ENCODE measurements at regions not wholly inside any gene's neighbourhood (a gene's known extent, or its start where the extent isn't known, plus 50 kb on each side); places are given as distances from the start of the nearest gene placed in this dataset.

GRCh38 chr16:6510261-6510660 lies 822.4 kb upstream of the RBFOX1 start:
- no peaks in the 10 kb centered on the region for H3K4me1 ChIP-seq (replicated peaks)
- intact Hi-C loops (cut with DNase I): no loop called here
- H3K9me3 ChIP-seq: no peaks in the 10 kb centered on the region
- WGBS: 82% methylated on average over 7 of the region's 7 CpGs
- H3K4me3 ChIP-seq: no peak overlapping the region
- DNase-seq (ENCODE audit: low spot score): no peak
- no peak for TF ChIP-seq POLR2A (IDR thresholded peaks at IDR 0.05)
- no peak for TF ChIP-seq CTCF (IDR thresholded peaks at IDR 0.05)
- TF ChIP-seq POLR2AphosphoS5 (IDR thresholded peaks at IDR 0.05): no peak
- no peaks in the 10 kb centered on the region for H3K36me3 ChIP-seq
- no peak overlapping the region for H3K27ac ChIP-seq
- no peaks in the 10 kb centered on the region for H3K27me3 ChIP-seq (replicated peaks; ENCODE audit: insufficient read depth)

GRCh38 chr16:6499413-6499812 lies 833.2 kb upstream of the RBFOX1 start:
- TF ChIP-seq CTCF (IDR thresholded peaks at IDR 0.05): no peak
- TF ChIP-seq POLR2AphosphoS5 (IDR thresholded peaks at IDR 0.05): no peak
- no peak for TF ChIP-seq POLR2A (IDR thresholded peaks at IDR 0.05)
- Histone ChIP-seq H3K4me3 (no peak overlapping the region), H3K4me1 (replicated peaks) (no peaks in the 10 kb centered on the region), H3K9me3 (no peaks in the 10 kb centered on the region), H3K27me3 (replicated peaks; ENCODE audit: insufficient read depth) (no peaks in the 10 kb centered on the region), H3K36me3 (no peaks in the 10 kb centered on the region), H3K27ac (no peak overlapping the region)
- intact Hi-C loops (cut with DNase I): no loop called here
- no peak for DNase-seq (ENCODE audit: low spot score)
- 33% methylated on average over 2 of the region's 2 CpGs for WGBS

GRCh38 chr16:6498858-6499257 lies 833.8 kb upstream of the RBFOX1 start:
- H3K4me1 ChIP-seq (replicated peaks): no peaks in the 10 kb centered on the region
- no peaks in the 10 kb centered on the region for H3K9me3 ChIP-seq
- H3K27ac ChIP-seq: no peak overlapping the region
- intact Hi-C loops (cut with DNase I): no loop called here
- H3K36me3 ChIP-seq: no peaks in the 10 kb centered on the region
- no peaks in the 10 kb centered on the region for H3K27me3 ChIP-seq (replicated peaks; ENCODE audit: insufficient read depth)
- no peak for TF ChIP-seq CTCF (IDR thresholded peaks at IDR 0.05)
- TF ChIP-seq POLR2A (IDR thresholded peaks at IDR 0.05): no peak
- no peak for TF ChIP-seq POLR2AphosphoS5 (IDR thresholded peaks at IDR 0.05)
- DNase-seq (ENCODE audit: low spot score): no peak
- 76% methylated on average over 4 of the region's 4 CpGs for WGBS
- no peak overlapping the region for H3K4me3 ChIP-seq

- no peak for DNase-seq (ENCODE audit: low spot score)
- no peak overlapping the region for H3K4me3 ChIP-seq
- H3K36me3 ChIP-seq: no peaks in the 10 kb centered on the region
- H3K27ac ChIP-seq: no peak overlapping the region
- H3K4me1 ChIP-seq (replicated peaks): no peaks in the 10 kb centered on the region
- 67% methylated on average over 2 of the region's 2 CpGs for WGBS
- H3K27me3 ChIP-seq (replicated peaks; ENCODE audit: insufficient read depth): no peaks in the 10 kb centered on the region
- no peaks in the 10 kb centered on the region for H3K9me3 ChIP-seq
- intact Hi-C loops (cut with DNase I): no loop called here
- TF ChIP-seq CTCF (IDR thresholded peaks at IDR 0.05) (no peak), POLR2AphosphoS5 (IDR thresholded peaks at IDR 0.05) (no peak), POLR2A (IDR thresholded peaks at IDR 0.05) (no peak)
These were observed 835.6 kb upstream of the RBFOX1 start for GRCh38 chr16:6496996-6497395.

- DNase-seq (ENCODE audit: low spot score): no peak
- intact Hi-C loops (cut with DNase I): no loop called here
- H3K27me3 ChIP-seq (replicated peaks; ENCODE audit: insufficient read depth): no peaks in the 10 kb centered on the region
- WGBS: 65% methylated on average over 7 of the region's 7 CpGs
- H3K4me3 ChIP-seq: no peak overlapping the region
- no peaks in the 10 kb centered on the region for H3K4me1 ChIP-seq (replicated peaks)
- H3K36me3 ChIP-seq: no peaks in the 10 kb centered on the region
- TF ChIP-seq CTCF (IDR thresholded peaks at IDR 0.05): no peak
- no peak for TF ChIP-seq POLR2AphosphoS5 (IDR thresholded peaks at IDR 0.05)
- no peak for TF ChIP-seq POLR2A (IDR thresholded peaks at IDR 0.05)
- H3K27ac ChIP-seq: no peak overlapping the region
- H3K9me3 ChIP-seq: no peaks in the 10 kb centered on the region
These were observed 837.0 kb upstream of the RBFOX1 start for GRCh38 chr16:6495486-6496210.
